Suprapubic skin (tissue), 4 donors: ENCODE measurements at regions not wholly inside any gene's neighbourhood (a gene's known extent, or its start where the extent isn't known, plus 50 kb on each side); places are given as distances from the start of the nearest gene placed in this dataset.

ENCODE experiments used
- POLR2A ChIP-seq, 2 donors: fragments of 450-650 bp; IDR thresholded peaks; one replicate each; pipeline ENCODE4 v1.6.1; 2017; ENCODE audit warnings: antibody characterized with exemption in 2 of 2, mild to moderate bottlenecking in 2 of 2, moderate library complexity in 2 of 2
- POLR2AphosphoS5 ChIP-seq, 3 donors: sonication (generic); formaldehyde crosslinking; IDR thresholded peaks; one replicate each; pipeline ENCODE4 v1.6.1; 2017; ENCODE audit warnings: antibody characterized with exemption in 3 of 3
- TF ChIP-seq, protein P1 (sequence below), 2 donors: fragments of 200-600 bp in 1 of 2; fragments of 450-650 bp in 1 of 2; sonication (generic) in 1 of 2; IDR thresholded peaks; one replicate each; pipeline ENCODE4 v1.5.1; 2016 to 2019; ENCODE audit warnings: antibody characterized with exemption in 2 of 2, mild to moderate bottlenecking in 1 of 2, moderate library complexity in 1 of 2

DNA sequence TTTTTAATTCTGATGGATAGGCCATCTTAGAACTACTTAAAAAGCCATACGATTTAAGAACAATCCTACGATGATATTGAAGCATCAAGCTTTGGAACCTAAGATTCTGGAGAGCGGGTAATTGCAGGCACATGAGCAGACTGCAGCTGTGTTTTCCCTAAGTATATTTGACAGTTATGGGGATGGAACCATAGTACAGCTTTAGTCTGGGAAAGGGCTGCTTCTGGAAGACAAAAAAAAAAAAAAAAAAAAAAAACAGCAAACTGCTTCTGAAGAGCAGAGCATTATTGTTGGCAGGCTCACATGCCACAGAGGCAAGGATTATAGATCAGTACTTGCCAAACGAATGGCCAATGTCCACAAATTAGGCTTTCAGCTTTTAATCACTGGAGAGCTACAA, 1618.7 kb downstream of the AMY1C start:
- TF ChIP-seq, protein P1, sequence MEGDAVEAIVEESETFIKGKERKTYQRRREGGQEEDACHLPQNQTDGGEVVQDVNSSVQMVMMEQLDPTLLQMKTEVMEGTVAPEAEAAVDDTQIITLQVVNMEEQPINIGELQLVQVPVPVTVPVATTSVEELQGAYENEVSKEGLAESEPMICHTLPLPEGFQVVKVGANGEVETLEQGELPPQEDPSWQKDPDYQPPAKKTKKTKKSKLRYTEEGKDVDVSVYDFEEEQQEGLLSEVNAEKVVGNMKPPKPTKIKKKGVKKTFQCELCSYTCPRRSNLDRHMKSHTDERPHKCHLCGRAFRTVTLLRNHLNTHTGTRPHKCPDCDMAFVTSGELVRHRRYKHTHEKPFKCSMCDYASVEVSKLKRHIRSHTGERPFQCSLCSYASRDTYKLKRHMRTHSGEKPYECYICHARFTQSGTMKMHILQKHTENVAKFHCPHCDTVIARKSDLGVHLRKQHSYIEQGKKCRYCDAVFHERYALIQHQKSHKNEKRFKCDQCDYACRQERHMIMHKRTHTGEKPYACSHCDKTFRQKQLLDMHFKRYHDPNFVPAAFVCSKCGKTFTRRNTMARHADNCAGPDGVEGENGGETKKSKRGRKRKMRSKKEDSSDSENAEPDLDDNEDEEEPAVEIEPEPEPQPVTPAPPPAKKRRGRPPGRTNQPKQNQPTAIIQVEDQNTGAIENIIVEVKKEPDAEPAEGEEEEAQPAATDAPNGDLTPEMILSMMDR (IDR thresholded peaks at IDR 0.05), result no peak
- TF ChIP-seq POLR2AphosphoS5 (IDR thresholded peaks at IDR 0.05), result no peak
- TF ChIP-seq POLR2A (IDR thresholded peaks at IDR 0.05), result no peak
